GM12864 (cell line): ENCODE measurements at regions not wholly inside any gene's neighbourhood (a gene's known extent, or its start where the extent isn't known, plus 50 kb on each side); places are given as distances from the start of the nearest gene placed in this dataset.

Experiments
- DNase-seq: peaks from one replicate; pipeline ENCODE4 v3.0.0-alpha.2; 2011; ENCODE audit warnings: low read depth
- H3K4me3 ChIP-seq: 2 replicates; pipeline ENCODE4 v1.5.1; 2011; ENCODE audit warnings: mild to moderate bottlenecking, low read depth, low read length, control low read depth
- CTCF ChIP-seq: IDR thresholded peaks from 2 replicates; pipeline ENCODE4 v1.5.1; 2011; ENCODE audit warnings: low read depth, mild to moderate bottlenecking, moderate library complexity, low read length, control low read depth, inconsistent platforms; ENCODE audit errors: missing control alignments

- H3K4me3 ChIP-seq = no peak overlapping the region
- TF ChIP-seq CTCF = peak; percentile 74
- DNase-seq = peak; percentile 59
Measured at GRCh38 chr9:90102292-90102901, 497.6 kb downstream of the GADD45G start.

GRCh38 chr9:90103771-90104170 lies 499.0 kb downstream of the GADD45G start:
- no peak for TF ChIP-seq CTCF
- no peak for DNase-seq
- H3K4me3 ChIP-seq = no peak overlapping the region

- H3K4me3 ChIP-seq = no peak overlapping the region
- TF ChIP-seq CTCF = no peak
- no peak for DNase-seq
Measured at GRCh38 chr9:90105773-90106172, 501.0 kb downstream of the GADD45G start.

- TF ChIP-seq CTCF = no peak
- no peak overlapping the region for H3K4me3 ChIP-seq
- no peak for DNase-seq
Measured at GRCh38 chr9:90107040-90107725, 502.4 kb downstream of the GADD45G start.

- no peak overlapping the region for H3K4me3 ChIP-seq
- no peak for DNase-seq
- TF ChIP-seq CTCF = no peak
Measured at GRCh38 chr9:90107726-90108655, 503.2 kb downstream of the GADD45G start.

- DNase-seq = no peak
- no peak for TF ChIP-seq CTCF
- H3K4me3 ChIP-seq = no peak overlapping the region
Measured at GRCh38 chr9:90112788-90113187, 508.0 kb downstream of the GADD45G start.
